ENCODE measurements at regions not wholly inside any gene's neighbourhood (a gene's known extent, or its start where the extent isn't known, plus 50 kb on each side); places are given as distances from the start of the nearest gene placed in this dataset.

DNA sequence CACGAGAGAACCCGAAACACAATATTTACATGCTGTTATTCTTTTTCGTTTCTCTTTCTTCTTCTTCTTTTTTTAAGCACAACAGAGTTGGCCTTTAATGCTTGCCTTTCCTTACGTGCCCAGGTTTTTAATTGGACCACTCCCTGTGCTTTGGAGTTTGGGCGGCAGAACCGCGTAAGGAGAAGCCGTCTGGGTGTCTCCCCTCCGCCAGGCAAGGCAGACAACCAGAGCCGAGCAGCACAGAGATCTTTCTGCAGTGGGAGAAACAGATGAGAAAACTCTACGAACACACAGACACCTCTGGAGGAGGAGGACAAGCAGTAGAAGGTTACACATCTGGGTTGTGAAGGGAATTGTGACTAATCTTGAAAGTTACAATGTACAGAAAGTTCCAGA, 150.0 kb upstream of the UBL3 start:
- no peak for DNase-seq (ENCODE audit: low spot score in 2 of 2)
- Histone ChIP-seq H3K36me3 (no peaks in the 10 kb centered on the region), H3K27ac (no peak overlapping the region), H3K4me3 (no peak overlapping the region), H3K9me3 (no peaks in the 10 kb centered on the region), H3K27me3 (peaks cover 3% of the 10 kb centered on the region), H3K4me1 (no peaks in the 10 kb centered on the region)
- WGBS, result 66% methylated on average over 11 of the region's 11 CpGs
- TF ChIP-seq POLR2AphosphoS5 (IDR thresholded peaks at IDR 0.05) (no peak), EP300 (IDR thresholded peaks at IDR 0.05) (no peak), POLR2A (IDR thresholded peaks at IDR 0.05) (no peak)
- TF ChIP-seq, protein P1, sequence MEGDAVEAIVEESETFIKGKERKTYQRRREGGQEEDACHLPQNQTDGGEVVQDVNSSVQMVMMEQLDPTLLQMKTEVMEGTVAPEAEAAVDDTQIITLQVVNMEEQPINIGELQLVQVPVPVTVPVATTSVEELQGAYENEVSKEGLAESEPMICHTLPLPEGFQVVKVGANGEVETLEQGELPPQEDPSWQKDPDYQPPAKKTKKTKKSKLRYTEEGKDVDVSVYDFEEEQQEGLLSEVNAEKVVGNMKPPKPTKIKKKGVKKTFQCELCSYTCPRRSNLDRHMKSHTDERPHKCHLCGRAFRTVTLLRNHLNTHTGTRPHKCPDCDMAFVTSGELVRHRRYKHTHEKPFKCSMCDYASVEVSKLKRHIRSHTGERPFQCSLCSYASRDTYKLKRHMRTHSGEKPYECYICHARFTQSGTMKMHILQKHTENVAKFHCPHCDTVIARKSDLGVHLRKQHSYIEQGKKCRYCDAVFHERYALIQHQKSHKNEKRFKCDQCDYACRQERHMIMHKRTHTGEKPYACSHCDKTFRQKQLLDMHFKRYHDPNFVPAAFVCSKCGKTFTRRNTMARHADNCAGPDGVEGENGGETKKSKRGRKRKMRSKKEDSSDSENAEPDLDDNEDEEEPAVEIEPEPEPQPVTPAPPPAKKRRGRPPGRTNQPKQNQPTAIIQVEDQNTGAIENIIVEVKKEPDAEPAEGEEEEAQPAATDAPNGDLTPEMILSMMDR (IDR thresholded peaks at IDR 0.05), result no peak

DNA sequence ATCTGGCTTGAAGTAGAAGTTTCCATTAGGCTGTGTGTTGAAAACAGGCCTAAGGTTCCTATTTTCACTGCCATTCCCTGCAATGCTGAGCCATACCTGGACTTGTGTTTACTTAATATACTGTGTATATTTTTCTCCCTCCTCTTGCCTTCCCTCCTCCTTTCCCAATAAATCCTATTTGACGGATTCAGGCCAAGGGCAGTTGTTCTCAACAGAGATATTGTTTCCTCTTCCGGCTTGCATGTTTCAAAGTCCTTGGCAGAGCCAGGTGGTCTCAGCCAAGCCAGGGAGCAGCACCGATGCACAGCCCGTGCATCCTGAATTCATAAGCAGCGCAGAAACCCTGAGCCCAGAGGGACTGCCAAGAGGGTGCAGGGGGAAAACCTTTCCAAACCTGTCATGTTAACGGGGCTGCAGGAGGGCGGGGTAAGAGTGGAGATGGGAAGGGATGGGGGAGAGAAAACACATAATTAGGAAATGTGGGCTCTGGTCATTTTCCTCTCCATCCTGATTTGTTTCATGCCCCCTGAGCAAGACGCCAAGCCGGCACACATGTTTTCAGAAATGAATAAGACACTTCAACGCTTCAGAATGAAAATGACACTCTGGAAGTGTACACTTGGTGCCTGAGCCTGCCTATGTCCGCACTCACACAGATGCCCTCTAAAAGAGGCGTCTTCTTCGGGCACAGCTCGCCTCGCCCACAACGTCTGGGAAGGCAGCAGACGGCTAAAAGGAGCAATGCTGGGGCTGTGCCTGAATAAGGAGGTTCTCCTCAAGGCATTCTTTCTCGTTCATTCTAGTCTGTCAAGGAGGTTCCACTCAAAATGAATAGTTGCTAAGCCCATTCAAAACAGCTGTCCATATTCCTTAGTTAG, 149.3 kb upstream of the UBL3 start:
- no peak for DNase-seq (ENCODE audit: low spot score in 2 of 2)
- no peak overlapping the region for H3K4me3 ChIP-seq
- no peaks in the 10 kb centered on the region for H3K9me3 ChIP-seq
- H3K4me1 ChIP-seq, result no peaks in the 10 kb centered on the region
- no peaks in the 10 kb centered on the region for H3K36me3 ChIP-seq
- no peaks in the 10 kb centered on the region for H3K27me3 ChIP-seq
- no peak overlapping the region for H3K27ac ChIP-seq
- no peak for TF ChIP-seq POLR2AphosphoS5 (IDR thresholded peaks at IDR 0.05)
- TF ChIP-seq, protein P1 (IDR thresholded peaks at IDR 0.05), result no peak
- TF ChIP-seq EP300 (IDR thresholded peaks at IDR 0.05), result no peak
- no peak for TF ChIP-seq POLR2A (IDR thresholded peaks at IDR 0.05)
- WGBS, result 75% methylated on average over 18 of the region's 18 CpGs

DNA sequence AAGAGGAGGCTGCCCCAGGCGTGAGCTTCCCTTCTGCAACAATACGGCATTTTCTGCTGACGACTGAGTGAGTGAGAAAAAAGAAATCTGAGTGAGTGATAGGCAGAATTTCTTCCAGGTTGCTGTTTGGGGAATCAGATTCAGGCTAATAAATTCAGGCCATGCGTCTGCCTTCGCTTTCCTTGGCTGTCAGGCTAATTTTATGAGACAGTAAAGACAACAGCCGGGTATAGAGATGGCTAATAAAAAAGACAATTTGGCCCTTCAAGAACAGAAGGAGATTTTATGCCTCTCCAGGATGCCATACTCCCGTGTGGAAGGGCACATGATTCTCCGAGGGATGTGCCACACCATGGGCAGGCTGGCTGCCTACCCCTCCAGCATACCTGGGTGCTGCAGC, 145.9 kb upstream of the UBL3 start:
- Histone ChIP-seq H3K27ac (no peak overlapping the region), H3K27me3 (no peaks in the 10 kb centered on the region), H3K9me3 (no peaks in the 10 kb centered on the region), H3K4me3 (no peak overlapping the region), H3K36me3 (no peaks in the 10 kb centered on the region), H3K4me1 (no peaks in the 10 kb centered on the region)
- no peak for DNase-seq (ENCODE audit: low spot score in 2 of 2)
- WGBS, result 82% methylated on average over 8 of the region's 8 CpGs
- TF ChIP-seq POLR2AphosphoS5 (IDR thresholded peaks at IDR 0.05), result no peak

DNA sequence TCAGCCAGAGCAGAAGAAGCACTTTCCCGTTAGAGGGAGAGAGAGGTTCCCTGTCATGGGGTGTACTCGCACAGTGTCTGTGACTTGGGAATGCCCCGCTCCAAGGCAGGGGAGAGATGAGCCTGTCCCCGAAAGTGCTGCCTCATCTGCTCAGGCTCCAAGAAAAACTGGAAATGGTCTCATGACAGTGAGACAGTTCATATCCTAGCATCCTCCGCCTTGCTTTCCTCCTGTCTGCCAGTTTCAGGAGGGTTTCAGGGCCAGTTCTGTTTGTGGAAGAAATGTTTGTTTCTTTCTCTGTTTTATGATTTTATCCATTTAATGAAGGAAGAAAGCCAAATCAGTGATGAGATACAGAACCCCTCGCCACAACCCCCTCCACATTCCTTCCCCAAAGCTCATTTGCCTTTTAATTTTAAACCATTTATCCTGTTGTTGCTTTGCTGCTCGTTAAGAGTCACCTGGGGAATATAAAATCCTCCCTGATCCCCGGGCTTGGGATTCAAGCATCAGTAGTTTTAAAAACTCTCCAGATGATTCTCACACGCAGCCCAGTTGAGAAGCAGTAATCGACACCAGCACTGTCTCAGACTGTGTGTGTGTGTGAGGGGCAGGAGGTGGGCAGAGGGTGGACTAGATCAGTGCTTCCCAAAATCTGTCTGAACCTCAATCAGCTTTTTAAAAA, 144.6 kb upstream of the UBL3 start:
- Histone ChIP-seq H3K27me3 (no peaks in the 10 kb centered on the region), H3K4me1 (no peaks in the 10 kb centered on the region), H3K27ac (peak overlapping the region; percentile 32), H3K4me3 (no peak overlapping the region), H3K9me3 (no peaks in the 10 kb centered on the region), H3K36me3 (no peaks in the 10 kb centered on the region)
- TF ChIP-seq POLR2AphosphoS5 (IDR thresholded peaks at IDR 0.05), result no peak
- WGBS, result 62% methylated on average over 10 of the region's 10 CpGs
- no peak for DNase-seq (ENCODE audit: low spot score in 2 of 2)

DNA sequence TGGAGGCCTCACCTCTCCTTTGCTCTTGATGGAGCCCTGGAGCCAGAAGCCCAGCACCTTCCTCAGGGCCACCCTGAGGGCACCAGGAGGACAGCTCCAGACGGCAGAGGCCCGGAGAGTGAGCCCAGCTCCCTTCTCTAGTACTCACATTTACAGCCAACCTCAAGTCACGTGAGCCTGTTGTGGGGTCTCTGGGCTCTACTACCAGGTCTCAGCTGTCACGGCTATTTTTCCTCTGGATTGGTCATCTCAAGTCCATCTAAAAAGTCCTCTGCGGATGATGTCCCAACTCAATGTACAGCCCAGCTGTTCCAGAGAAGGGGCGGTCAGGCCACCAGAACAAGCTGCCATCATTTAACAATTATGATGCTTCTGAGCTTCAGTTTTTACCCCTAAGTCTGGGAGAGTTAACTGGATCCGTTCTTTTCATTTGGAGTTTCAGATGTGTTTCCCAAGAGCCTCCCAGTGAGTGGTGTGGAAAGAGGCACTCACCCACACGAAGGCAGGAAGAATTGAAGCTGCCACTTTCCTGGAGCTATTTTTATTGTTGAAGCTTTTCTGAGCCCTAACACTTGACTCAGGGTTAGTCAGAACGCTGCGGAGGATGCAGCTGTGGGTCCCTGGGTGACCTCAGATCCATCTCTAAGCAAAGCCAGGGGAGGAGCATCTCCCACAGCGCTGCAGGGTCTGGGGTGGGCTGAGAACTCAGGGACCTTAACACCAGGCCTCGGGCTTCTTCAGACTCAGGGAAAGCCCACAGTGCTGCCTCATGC, 143.5 kb upstream of the UBL3 start:
- Histone ChIP-seq H3K4me1 (no peaks in the 10 kb centered on the region), H3K9me3 (no peaks in the 10 kb centered on the region), H3K4me3 (no peak overlapping the region), H3K36me3 (no peaks in the 10 kb centered on the region), H3K27ac (peak overlapping the region; percentile 32), H3K27me3 (no peaks in the 10 kb centered on the region)
- TF ChIP-seq EP300 (IDR thresholded peaks at IDR 0.05), result no peak
- no peak for TF ChIP-seq POLR2A (IDR thresholded peaks at IDR 0.05)
- TF ChIP-seq, protein P1 (IDR thresholded peaks at IDR 0.05), result no peak
- TF ChIP-seq POLR2AphosphoS5 (IDR thresholded peaks at IDR 0.05), result no peak
- DNase-seq (ENCODE audit: low spot score in 2 of 2), result no peak
- WGBS, result 71% methylated on average over 9 of the region's 12 CpGs

DNA sequence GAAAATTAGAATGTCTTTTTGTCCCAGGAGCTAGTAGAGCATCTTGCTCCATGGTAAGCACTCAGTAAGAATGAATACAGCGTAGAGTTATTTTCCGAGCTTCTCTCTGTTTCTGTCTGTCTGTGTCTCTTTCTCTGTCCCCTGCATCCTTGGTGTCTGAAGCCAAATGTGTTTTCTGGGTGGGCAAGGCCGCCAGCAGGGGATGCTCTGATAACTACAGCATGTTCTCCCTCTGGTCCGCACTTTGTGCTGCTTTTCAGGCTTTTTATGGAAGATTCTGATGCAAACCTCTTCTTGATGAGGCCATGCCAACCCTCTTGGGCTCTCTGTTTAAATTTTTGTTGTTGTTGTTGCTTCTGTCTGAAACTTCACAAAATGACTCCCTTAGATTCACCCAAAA, 142.8 kb upstream of the UBL3 start:
- TF ChIP-seq, protein P1 (IDR thresholded peaks at IDR 0.05), result no peak
- TF ChIP-seq POLR2A (IDR thresholded peaks at IDR 0.05) (no peak), EP300 (IDR thresholded peaks at IDR 0.05) (no peak), POLR2AphosphoS5 (IDR thresholded peaks at IDR 0.05) (no peak)
- WGBS, result 98% methylated on average over 4 of the region's 4 CpGs
- Histone ChIP-seq H3K4me3 (no peak overlapping the region), H3K27ac (no peak overlapping the region), H3K36me3 (no peaks in the 10 kb centered on the region), H3K9me3 (no peaks in the 10 kb centered on the region), H3K27me3 (no peaks in the 10 kb centered on the region), H3K4me1 (no peaks in the 10 kb centered on the region)
- DNase-seq (ENCODE audit: low spot score in 2 of 2), result no peak
